ENCODE measurements at regions not wholly inside any gene's neighbourhood (a gene's known extent, or its start where the extent isn't known, plus 50 kb on each side); places are given as distances from the start of the nearest gene placed in this dataset.
A peak's percentile ranks its signal among the peaks of the same experiment; 100 is the strongest.

DNA sequence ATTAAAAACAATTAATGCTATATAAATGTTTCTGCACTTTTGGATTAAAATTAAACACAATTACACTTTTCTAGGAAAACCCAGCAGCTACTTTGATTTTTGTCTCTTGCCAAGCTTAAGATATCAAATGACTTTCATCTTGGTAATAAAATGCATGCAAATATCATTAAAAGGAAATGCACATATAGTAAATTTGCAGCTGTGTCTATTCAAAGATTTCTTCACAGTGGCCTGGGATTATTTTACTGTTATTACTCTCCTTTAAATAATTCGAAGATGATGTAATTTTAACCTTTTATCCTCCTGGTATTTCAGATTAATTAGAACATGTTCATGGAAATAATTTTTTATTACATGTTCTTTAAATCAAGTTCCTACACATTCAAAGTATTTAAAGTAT lies 529.5 kb upstream of the RGMB start:
- TF ChIP-seq, protein P1, sequence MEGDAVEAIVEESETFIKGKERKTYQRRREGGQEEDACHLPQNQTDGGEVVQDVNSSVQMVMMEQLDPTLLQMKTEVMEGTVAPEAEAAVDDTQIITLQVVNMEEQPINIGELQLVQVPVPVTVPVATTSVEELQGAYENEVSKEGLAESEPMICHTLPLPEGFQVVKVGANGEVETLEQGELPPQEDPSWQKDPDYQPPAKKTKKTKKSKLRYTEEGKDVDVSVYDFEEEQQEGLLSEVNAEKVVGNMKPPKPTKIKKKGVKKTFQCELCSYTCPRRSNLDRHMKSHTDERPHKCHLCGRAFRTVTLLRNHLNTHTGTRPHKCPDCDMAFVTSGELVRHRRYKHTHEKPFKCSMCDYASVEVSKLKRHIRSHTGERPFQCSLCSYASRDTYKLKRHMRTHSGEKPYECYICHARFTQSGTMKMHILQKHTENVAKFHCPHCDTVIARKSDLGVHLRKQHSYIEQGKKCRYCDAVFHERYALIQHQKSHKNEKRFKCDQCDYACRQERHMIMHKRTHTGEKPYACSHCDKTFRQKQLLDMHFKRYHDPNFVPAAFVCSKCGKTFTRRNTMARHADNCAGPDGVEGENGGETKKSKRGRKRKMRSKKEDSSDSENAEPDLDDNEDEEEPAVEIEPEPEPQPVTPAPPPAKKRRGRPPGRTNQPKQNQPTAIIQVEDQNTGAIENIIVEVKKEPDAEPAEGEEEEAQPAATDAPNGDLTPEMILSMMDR (IDR thresholded peaks at IDR 0.05), result no peak
- DNase-seq, result no peak
- H3K9me3 ChIP-seq, result no peaks in the 10 kb centered on the region
- no peaks in the 10 kb centered on the region for H3K27me3 ChIP-seq
- no peaks in the 10 kb centered on the region for H3K36me3 ChIP-seq
- no peaks in the 10 kb centered on the region for H3K4me1 ChIP-seq
- H3K4me3 ChIP-seq, result no peak overlapping the region
- H3K27ac ChIP-seq, result no peak overlapping the region
- no peak for ATAC-seq
- intact Hi-C loops (cut with DNase I), result no loop called here

DNA sequence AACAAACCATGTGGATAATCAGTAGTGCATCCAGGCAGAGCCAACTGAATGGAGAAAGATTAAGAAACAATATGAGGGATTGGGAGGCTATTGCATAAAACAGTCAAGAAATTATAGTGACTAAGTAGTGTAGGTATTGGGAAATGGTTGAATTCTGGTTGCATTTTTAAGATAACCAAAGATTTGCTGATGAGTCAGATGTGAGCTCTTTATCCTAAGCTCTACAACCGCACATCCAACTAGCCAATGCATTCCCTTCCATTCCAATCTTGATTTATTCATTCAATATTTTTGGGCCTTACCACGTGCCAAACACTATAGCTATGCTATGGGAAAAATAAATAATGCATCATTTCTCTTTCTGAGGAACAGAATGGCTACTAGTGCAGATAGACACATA lies 524.5 kb upstream of the RGMB start:
- no peak overlapping the region for H3K4me3 ChIP-seq
- DNase-seq (no peak), ATAC-seq (no peak)
- TF ChIP-seq, protein P1 (IDR thresholded peaks at IDR 0.05), result no peak
- H3K27me3 ChIP-seq, result no peaks in the 10 kb centered on the region
- H3K9me3 ChIP-seq, result no peaks in the 10 kb centered on the region
- intact Hi-C loops (cut with DNase I), result no loop called here
- no peak overlapping the region for H3K27ac ChIP-seq
- H3K36me3 ChIP-seq, result no peaks in the 10 kb centered on the region
- no peaks in the 10 kb centered on the region for H3K4me1 ChIP-seq

DNA sequence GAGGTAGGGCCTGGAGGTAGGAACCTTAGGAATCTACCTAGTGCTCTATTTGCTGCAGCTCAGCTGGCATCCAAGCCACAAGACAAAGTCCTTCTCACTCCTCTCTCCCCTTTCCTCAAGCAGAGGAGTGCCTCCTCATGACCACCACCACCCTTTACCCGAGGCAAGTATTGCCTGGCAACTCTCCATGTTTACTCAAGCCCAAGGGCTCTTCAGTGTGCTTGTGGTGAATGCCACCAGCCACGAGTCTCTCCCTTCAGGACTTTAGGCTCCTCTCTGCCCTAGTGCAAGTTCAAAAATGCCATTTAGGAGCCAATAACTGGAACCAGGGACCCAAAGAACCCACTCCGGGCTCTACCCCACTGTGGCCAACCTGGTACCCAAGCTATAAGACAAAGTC lies 514.5 kb upstream of the RGMB start:
- TF ChIP-seq, protein P1 (IDR thresholded peaks at IDR 0.05), result no peak
- H3K4me1 ChIP-seq, result no peaks in the 10 kb centered on the region
- peak; percentile 65 for DNase-seq
- no peak overlapping the region for H3K27ac ChIP-seq
- H3K4me3 ChIP-seq, result no peak overlapping the region
- peak; percentile 94 for ATAC-seq
- no peaks in the 10 kb centered on the region for H3K36me3 ChIP-seq
- no peaks in the 10 kb centered on the region for H3K9me3 ChIP-seq
- intact Hi-C loops (cut with DNase I), result no loop called here
- H3K27me3 ChIP-seq, result no peaks in the 10 kb centered on the region

DNA sequence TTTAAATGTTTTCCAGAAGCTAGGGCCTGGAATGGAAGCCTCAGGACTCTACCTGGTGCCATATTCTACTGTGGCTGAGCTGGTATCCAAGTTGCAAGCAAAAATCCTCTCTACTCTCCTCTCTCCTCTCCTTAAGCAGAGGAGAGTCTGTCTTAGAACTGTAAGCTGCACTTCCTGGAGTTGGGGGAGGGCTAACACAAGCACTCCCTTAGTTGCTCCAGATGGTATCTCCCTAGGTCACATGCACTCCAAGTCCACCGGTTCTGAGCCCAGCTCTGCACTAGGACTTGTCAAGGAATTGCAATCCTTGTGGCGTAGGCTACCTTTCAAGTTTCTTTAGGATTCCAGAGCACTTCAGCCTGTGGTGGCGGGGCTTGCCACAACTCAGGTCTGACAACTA lies 513.9 kb upstream of the RGMB start:
- Histone ChIP-seq H3K27me3 (no peaks in the 10 kb centered on the region), H3K36me3 (no peaks in the 10 kb centered on the region), H3K27ac (no peak overlapping the region), H3K4me1 (no peaks in the 10 kb centered on the region), H3K9me3 (no peaks in the 10 kb centered on the region), H3K4me3 (no peak overlapping the region)
- intact Hi-C loops (cut with DNase I), result no loop called here
- DNase-seq (no peak), ATAC-seq (peak; percentile 66)
- TF ChIP-seq, protein P1 (IDR thresholded peaks at IDR 0.05), result no peak

DNA sequence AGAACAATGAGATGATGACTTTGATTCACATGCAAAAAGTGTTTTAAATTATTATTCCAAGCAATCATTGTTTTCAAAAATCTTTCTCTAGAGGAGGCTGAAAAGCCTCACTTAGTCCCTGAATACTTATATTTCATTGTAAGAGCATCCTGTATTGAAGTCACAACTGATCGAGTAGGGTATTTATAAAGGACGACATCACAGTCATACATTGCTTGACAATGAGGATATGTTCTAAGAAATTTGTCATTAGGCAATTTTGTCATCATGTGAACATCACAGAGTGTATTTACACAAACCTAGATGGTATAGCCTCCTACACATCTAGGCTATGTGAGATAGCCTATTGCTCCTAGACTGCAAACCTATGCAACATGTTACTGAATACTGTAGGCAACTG lies 510.4 kb upstream of the RGMB start:
- intact Hi-C loops (cut with DNase I), result no loop called here
- no peak for ATAC-seq
- Histone ChIP-seq H3K36me3 (no peaks in the 10 kb centered on the region), H3K27ac (no peak overlapping the region), H3K4me1 (no peaks in the 10 kb centered on the region), H3K27me3 (no peaks in the 10 kb centered on the region), H3K4me3 (no peak overlapping the region), H3K9me3 (no peaks in the 10 kb centered on the region)
- TF ChIP-seq, protein P1 (IDR thresholded peaks at IDR 0.05), result no peak
- no peak for DNase-seq

DNA sequence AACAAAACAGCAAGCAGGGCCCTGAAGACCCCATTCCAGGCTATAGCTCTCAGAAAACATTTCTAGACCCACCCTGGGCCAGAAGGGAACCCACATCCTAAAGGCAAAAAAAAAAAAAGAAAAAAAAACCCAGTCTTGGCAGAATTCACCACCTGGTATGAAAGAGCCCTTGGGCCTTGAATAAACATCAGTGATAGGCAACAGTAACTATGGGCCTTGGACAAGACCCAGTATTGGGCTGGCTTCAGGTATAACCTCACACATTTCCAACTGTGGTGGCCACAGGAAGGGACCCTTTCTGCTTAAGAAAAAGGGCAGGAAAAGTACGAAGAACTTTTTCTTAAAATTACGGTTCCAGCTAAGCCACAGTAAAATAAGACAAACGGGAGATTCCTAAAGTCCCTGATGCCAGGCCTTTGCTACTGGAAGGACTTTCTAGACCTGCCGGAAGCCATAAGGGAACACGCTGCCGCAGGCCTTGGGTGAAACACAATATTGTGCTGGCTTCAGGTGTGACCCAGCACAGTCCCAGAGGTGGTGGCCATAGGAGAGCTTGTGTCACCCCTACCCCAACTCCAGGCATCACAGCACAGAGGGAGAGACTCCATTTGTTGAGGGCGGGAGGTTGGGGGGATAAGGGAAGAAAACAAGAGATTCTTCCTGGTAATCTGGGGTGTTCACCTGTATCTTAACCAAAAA lies 505.2 kb upstream of the RGMB start:
- ATAC-seq, result peak; percentile 69
- Histone ChIP-seq H3K27ac (no peak overlapping the region), H3K36me3 (no peaks in the 10 kb centered on the region), H3K4me3 (no peak overlapping the region), H3K27me3 (no peaks in the 10 kb centered on the region), H3K4me1 (no peaks in the 10 kb centered on the region), H3K9me3 (no peaks in the 10 kb centered on the region)
- DNase-seq, result peak; percentile 33
- TF ChIP-seq, protein P1 (IDR thresholded peaks at IDR 0.05), result no peak
- intact Hi-C loops (cut with DNase I), result no loop called here

Measured in upper lobe of right lung (tissue), 1 donor.